ENCODE measurements at regions not wholly inside any gene's neighbourhood (a gene's known extent, or its start where the extent isn't known, plus 50 kb on each side); places are given as distances from the start of the nearest gene placed in this dataset.

DNA sequence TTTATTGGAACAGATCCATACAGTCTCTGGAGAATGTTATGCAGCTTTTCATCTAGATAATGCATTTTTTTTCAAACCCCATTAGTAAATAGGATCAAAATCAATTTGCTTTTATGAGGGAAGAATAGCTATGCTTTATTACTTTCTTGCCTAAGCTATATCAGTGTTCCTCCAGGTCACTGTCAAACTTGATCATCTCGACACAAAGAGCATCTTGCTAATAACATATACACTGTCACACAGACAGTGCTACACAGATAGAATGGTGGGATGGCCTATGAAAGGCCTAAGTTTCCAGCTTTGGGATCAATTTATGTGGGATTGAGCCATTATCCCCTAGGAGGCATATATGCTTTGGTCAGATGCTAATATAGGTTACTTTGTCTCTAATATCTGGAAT is 862.9 kb upstream of the SPRY2 start:
- H3K4me3 ChIP-seq (ENCODE audit: insufficient read depth, low read depth, low read length) = no peak overlapping the region
- no peaks in the 10 kb centered on the region for H3K36me3 ChIP-seq (ENCODE audit: control insufficient read depth, insufficient read depth, low read length)
- no peak overlapping the region for H4K5ac ChIP-seq (ENCODE audit: low read depth, low read length)
- H3K79me1 ChIP-seq (ENCODE audit: low read depth in 1 of 2, low read length in 2 of 2) = no peaks in the 10 kb centered on the region
- no peaks in the 10 kb centered on the region for H3K27me3 ChIP-seq (ENCODE audit: control insufficient read depth, insufficient read depth, low read length)
- H3K27ac ChIP-seq (ENCODE audit: insufficient read depth, low read length) = no peak overlapping the region
- no peak overlapping the region for H2AFZ ChIP-seq (replicated peaks; ENCODE audit: low read length, poor library complexity)
- no TSS peak for BruUV-seq (replicated peaks)
- H4K91ac ChIP-seq (ENCODE audit: insufficient read depth, low read depth, low read length) = no peak overlapping the region
- no peak overlapping the region for H2BK20ac ChIP-seq (ENCODE audit: low read depth, low read length)
- intact Hi-C loops (cut with micrococcal nuclease) (no loop called here), in situ Hi-C loops (cut with MboI; ENCODE audit: low sequenced_read_pairs) (no loop called here), dilution Hi-C loops (cut with HindIII; ENCODE audit: low sequenced_read_pairs, unreplicated experiment) (no loop called here)
- ATAC-seq (ENCODE audit: low read depth) = no peak
- no peak for DNase-seq
- H3K4ac ChIP-seq (ENCODE audit: low read depth, low read length) = no peak overlapping the region
- no peaks in the 10 kb centered on the region for H3K9me1 ChIP-seq (ENCODE audit: insufficient read depth, low read length)
- H3K4me1 ChIP-seq (ENCODE audit: control insufficient read depth, insufficient read depth, low read length) = no peaks in the 10 kb centered on the region
- no peak overlapping the region for H3K9ac ChIP-seq (ENCODE audit: low read depth, low read length)
- H3K23ac ChIP-seq (ENCODE audit: low read depth, low read length) = no peak overlapping the region
- no peak overlapping the region for H3K56ac ChIP-seq (ENCODE audit: extremely low read depth, insufficient read depth, low read length)
- H3K18ac ChIP-seq (ENCODE audit: low read depth, low read length) = no peak overlapping the region
- no peak overlapping the region for H4K8ac ChIP-seq (ENCODE audit: low read depth in 2 of 2, low read length in 2 of 2)
- TF ChIP-seq, protein P1, sequence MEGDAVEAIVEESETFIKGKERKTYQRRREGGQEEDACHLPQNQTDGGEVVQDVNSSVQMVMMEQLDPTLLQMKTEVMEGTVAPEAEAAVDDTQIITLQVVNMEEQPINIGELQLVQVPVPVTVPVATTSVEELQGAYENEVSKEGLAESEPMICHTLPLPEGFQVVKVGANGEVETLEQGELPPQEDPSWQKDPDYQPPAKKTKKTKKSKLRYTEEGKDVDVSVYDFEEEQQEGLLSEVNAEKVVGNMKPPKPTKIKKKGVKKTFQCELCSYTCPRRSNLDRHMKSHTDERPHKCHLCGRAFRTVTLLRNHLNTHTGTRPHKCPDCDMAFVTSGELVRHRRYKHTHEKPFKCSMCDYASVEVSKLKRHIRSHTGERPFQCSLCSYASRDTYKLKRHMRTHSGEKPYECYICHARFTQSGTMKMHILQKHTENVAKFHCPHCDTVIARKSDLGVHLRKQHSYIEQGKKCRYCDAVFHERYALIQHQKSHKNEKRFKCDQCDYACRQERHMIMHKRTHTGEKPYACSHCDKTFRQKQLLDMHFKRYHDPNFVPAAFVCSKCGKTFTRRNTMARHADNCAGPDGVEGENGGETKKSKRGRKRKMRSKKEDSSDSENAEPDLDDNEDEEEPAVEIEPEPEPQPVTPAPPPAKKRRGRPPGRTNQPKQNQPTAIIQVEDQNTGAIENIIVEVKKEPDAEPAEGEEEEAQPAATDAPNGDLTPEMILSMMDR (conservative IDR thresholded peaks at IDR 0.05; ENCODE audit: low read depth, low read length) = no peak
- TF ChIP-seq MAFK (IDR thresholded peaks at IDR 0.05; ENCODE audit: low read depth, low read length) = no peak
- TF ChIP-seq CEBPB (IDR thresholded peaks at IDR 0.05; ENCODE audit: low read depth, low read length) = no peak
- no peak for TF ChIP-seq POLR2A (IDR thresholded peaks at IDR 0.05; ENCODE audit: low read depth, low read length)
- TF ChIP-seq NFE2L2 (IDR thresholded peaks at IDR 0.05; ENCODE audit: low read depth, low read length) = no peak
- TF ChIP-seq, protein P2, sequence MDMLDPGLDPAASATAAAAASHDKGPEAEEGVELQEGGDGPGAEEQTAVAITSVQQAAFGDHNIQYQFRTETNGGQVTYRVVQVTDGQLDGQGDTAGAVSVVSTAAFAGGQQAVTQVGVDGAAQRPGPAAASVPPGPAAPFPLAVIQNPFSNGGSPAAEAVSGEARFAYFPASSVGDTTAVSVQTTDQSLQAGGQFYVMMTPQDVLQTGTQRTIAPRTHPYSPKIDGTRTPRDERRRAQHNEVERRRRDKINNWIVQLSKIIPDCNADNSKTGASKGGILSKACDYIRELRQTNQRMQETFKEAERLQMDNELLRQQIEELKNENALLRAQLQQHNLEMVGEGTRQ (IDR thresholded peaks at IDR 0.05; ENCODE audit: low read depth, low read length) = no peak
- TF ChIP-seq MXI1 (IDR thresholded peaks at IDR 0.05; ENCODE audit: borderline replicate concordance, low read depth, low read length) = no peak
- no peak for TF ChIP-seq RAD21 (IDR thresholded peaks at IDR 0.05; ENCODE audit: low read length)
- TF ChIP-seq BHLHE40 (IDR thresholded peaks at IDR 0.05; ENCODE audit: low read depth, low read length) = no peak
- TF ChIP-seq CHD1 (IDR thresholded peaks at IDR 0.05; ENCODE audit: low read depth, low read length) = no peak
- no peak for TF ChIP-seq FOS (IDR thresholded peaks at IDR 0.05; ENCODE audit: low read depth, low read length)
- no peak for TF ChIP-seq RFX5 (IDR thresholded peaks at IDR 0.05; ENCODE audit: low read depth, low read length)
- TF ChIP-seq RCOR1 (IDR thresholded peaks at IDR 0.05; ENCODE audit: insufficient replicate concordance, low read length) = no peak
- no peak for TF ChIP-seq MAZ (IDR thresholded peaks at IDR 0.05; ENCODE audit: borderline replicate concordance, low read depth, low read length)
- TF ChIP-seq SMC3 (IDR thresholded peaks at IDR 0.05; ENCODE audit: low read depth, low read length) = no peak
- H2AK5ac ChIP-seq (ENCODE audit: low read depth, low read length) = no peak overlapping the region
- ChIA-PET CTCF (no interaction called here), POLR2A (ENCODE audit: unreplicated experiment) (no interaction called here)
- WGBS, 2 experiments (ENCODE audit: extremely low coverage in 2 of 2, insufficient read length in 1 of 2) = no CpG with 5 or more reads among the region's 1 CpG
- no peak overlapping the region for H2BK120ac ChIP-seq (ENCODE audit: low read depth, low read length)
- H2AK9ac ChIP-seq (replicated peaks; ENCODE audit: low read depth, low read length, poor library complexity) = no peak overlapping the region
- peaks cover 4% of the 10 kb centered on the region; the same call in 1 of the 2 replicates for H3K9me3 ChIP-seq (ENCODE audit: control insufficient read depth, insufficient read depth, low read length)
- no peak overlapping the region for H2BK15ac ChIP-seq (ENCODE audit: low read depth, low read length)
- no peak overlapping the region for H3K14ac ChIP-seq (replicated peaks; ENCODE audit: low read depth, low read length)
- H4K20me1 ChIP-seq (ENCODE audit: insufficient read depth, low read length) = no peaks in the 10 kb centered on the region
- no peak overlapping the region for H3K4me2 ChIP-seq (ENCODE audit: low read depth, low read length)
- no peak overlapping the region for H2BK5ac ChIP-seq (ENCODE audit: low read depth, low read length, poor library complexity, severe bottlenecking)

All from IMR-90 (cell line).